Calu3 (cell line): ENCODE measurements at regions not wholly inside any gene's neighbourhood (a gene's known extent, or its start where the extent isn't known, plus 50 kb on each side); places are given as distances from the start of the nearest gene placed in this dataset.

Experiments used
- BruUV-seq: library from RNA; stranded (reverse); fragments of 400-500 nt; replicated peaks from 2 replicates; lab custom pipeline; 2021; lab: Mats Ljungman, UMichigan
- CTCF ChIA-PET: fragments of 300-600 bp; sonication (Branson Sonifier 250); formaldehyde crosslinking; loops from one replicate; lab custom pipeline; 2022; ENCODE audit warnings: antibody characterized with exemption; lab: Charles Lee
- DNase-seq: peaks from one replicate; pipeline ENCODE4 v3.0.0; 2022
- H3K27ac Mint-ChIP-seq: one replicate; pipeline ENCODE4 v1.8.0; 2022; ENCODE audit warnings: mixed read lengths; ENCODE audit not compliant: unreplicated experiment
- H3K27me3 Mint-ChIP-seq: one replicate; pipeline ENCODE4 v1.8.0; 2022; ENCODE audit warnings: mixed read lengths; ENCODE audit not compliant: unreplicated experiment
- H3K36me3 Mint-ChIP-seq: one replicate; pipeline ENCODE4 v1.8.0; 2022; ENCODE audit warnings: mild to moderate bottlenecking, moderate library complexity, mixed read lengths; ENCODE audit not compliant: insufficient read depth, unreplicated experiment
- H3K4me1 Mint-ChIP-seq: one replicate; pipeline ENCODE4 v1.8.0; 2022; ENCODE audit warnings: mild to moderate bottlenecking, low read depth, mixed read lengths; ENCODE audit not compliant: unreplicated experiment
- H3K4me3 Mint-ChIP-seq: one replicate; pipeline ENCODE4 v1.8.0; 2022; ENCODE audit warnings: mild to moderate bottlenecking, low read depth, moderate library complexity, mixed read lengths; ENCODE audit not compliant: unreplicated experiment
- H3K9me3 Mint-ChIP-seq: one replicate; pipeline ENCODE4 v1.8.0; 2022; ENCODE audit warnings: low read depth, mixed read lengths; ENCODE audit not compliant: unreplicated experiment
- intact Hi-C: fragments of 100-400 bp; cut with micrococcal nuclease; formaldehyde crosslinking; loops from one replicate; pipeline ENCODE4 v1.10.0; 2022; ENCODE audit not compliant: unreplicated experiment
- TF ChIP-seq, protein P1 (sequence below): fragments of 200-600 bp; IDR thresholded peaks from one replicate; pipeline ENCODE4 v1.8.0; 2022; ENCODE audit warnings: antibody characterized with exemption; ENCODE audit not compliant: unreplicated experiment

DNA sequence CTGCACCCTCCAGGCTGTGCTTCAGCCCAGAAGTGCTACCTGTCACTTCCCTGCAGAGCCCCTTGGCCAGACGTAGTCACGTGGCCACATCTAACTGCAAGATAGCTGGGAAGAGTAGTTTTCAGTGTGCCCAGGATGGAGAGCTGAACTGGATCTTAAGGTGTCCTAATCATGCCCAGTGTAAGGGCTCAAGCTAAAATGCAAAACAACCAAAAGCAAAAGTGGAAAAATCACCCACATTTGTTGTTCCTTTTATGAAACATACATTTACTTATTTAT lies 59.4 kb upstream of the ROR1 start:
- TF ChIP-seq, protein P1, sequence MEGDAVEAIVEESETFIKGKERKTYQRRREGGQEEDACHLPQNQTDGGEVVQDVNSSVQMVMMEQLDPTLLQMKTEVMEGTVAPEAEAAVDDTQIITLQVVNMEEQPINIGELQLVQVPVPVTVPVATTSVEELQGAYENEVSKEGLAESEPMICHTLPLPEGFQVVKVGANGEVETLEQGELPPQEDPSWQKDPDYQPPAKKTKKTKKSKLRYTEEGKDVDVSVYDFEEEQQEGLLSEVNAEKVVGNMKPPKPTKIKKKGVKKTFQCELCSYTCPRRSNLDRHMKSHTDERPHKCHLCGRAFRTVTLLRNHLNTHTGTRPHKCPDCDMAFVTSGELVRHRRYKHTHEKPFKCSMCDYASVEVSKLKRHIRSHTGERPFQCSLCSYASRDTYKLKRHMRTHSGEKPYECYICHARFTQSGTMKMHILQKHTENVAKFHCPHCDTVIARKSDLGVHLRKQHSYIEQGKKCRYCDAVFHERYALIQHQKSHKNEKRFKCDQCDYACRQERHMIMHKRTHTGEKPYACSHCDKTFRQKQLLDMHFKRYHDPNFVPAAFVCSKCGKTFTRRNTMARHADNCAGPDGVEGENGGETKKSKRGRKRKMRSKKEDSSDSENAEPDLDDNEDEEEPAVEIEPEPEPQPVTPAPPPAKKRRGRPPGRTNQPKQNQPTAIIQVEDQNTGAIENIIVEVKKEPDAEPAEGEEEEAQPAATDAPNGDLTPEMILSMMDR = no peak
- H3K27me3 Mint-ChIP-seq = no peaks in the 10 kb centered on the region
- no peak overlapping the region for H3K4me3 Mint-ChIP-seq
- peaks cover 6% of the 10 kb centered on the region for H3K4me1 Mint-ChIP-seq
- BruUV-seq = no TSS peak
- no peaks in the 10 kb centered on the region for H3K9me3 Mint-ChIP-seq
- DNase-seq = no peak
- intact Hi-C loops = no loop called here
- H3K36me3 Mint-ChIP-seq = no peaks in the 10 kb centered on the region
- CTCF ChIA-PET = interaction anchor here (1.2 kb wide), 1 partner anchor 22 kb away, joined by 8 read pairs; no protein-coding TSS in a partner anchor
- no peak overlapping the region for H3K27ac Mint-ChIP-seq

DNA sequence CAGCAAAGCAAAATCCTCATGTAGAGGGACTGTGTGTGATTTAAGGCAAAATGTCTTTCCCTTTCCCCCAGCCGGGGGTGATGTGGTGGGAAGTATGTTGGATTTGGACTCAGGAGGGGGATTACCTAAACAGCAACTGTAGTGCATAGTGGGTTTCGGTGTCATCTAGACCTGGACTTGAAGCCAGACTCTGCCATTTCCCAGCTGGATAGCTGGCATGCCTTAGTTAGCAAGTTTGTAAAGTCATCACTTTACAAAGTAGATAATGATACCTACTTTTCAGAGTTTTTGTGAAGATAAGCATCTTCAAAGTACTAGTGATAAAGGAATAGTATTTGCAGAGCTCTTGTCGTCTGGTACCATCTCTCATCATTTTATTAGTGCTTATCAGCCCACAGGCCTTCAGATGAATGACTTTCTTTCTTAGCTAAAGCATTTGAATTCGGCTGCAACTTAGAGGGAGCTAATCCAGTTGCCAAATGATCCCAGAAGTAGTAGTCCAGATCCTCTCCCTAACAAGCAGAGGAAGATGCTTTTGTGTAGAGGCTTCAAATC lies 56.2 kb upstream of the ROR1 start:
- H3K36me3 Mint-ChIP-seq = no peaks in the 10 kb centered on the region
- H3K27me3 Mint-ChIP-seq = no peaks in the 10 kb centered on the region
- no TSS peak for BruUV-seq
- H3K4me3 Mint-ChIP-seq = no peak overlapping the region
- no peak for DNase-seq
- CTCF ChIA-PET = no interaction called here
- no peaks in the 10 kb centered on the region for H3K9me3 Mint-ChIP-seq
- TF ChIP-seq, protein P1 = no peak
- H3K27ac Mint-ChIP-seq = no peak overlapping the region
- H3K4me1 Mint-ChIP-seq = peaks cover 10% of the 10 kb centered on the region
- intact Hi-C loops = no loop called here

DNA sequence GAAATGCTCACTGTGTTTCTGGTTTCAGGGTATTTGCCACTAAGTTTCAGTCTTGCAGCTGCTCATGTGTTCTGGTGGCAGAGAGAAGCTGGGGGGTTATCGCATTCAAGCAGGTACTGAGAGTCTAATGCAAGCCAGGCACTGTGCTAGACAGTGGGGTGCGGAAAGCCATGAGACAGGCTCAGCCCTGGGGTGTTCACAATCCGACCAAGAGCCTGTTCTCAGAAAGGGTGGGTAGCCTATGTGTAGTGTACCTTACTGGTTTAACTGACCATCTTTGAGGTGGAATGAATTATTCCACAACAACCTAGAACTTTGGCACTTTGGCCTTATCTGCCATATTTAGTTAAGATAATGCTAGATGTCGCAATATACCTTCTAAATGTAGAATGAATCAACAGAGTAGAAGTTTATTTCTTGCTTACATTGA lies 55.3 kb upstream of the ROR1 start:
- Mint-ChIP-seq H3K9me3 (no peaks in the 10 kb centered on the region), H3K4me1 (peaks cover 15% of the 10 kb centered on the region), H3K4me3 (no peak overlapping the region), H3K27ac (no peak overlapping the region), H3K36me3 (no peaks in the 10 kb centered on the region), H3K27me3 (no peaks in the 10 kb centered on the region)
- no peak for DNase-seq
- intact Hi-C loops = no loop called here
- TF ChIP-seq, protein P1 = no peak
- CTCF ChIA-PET = no interaction called here
- no TSS peak for BruUV-seq

DNA sequence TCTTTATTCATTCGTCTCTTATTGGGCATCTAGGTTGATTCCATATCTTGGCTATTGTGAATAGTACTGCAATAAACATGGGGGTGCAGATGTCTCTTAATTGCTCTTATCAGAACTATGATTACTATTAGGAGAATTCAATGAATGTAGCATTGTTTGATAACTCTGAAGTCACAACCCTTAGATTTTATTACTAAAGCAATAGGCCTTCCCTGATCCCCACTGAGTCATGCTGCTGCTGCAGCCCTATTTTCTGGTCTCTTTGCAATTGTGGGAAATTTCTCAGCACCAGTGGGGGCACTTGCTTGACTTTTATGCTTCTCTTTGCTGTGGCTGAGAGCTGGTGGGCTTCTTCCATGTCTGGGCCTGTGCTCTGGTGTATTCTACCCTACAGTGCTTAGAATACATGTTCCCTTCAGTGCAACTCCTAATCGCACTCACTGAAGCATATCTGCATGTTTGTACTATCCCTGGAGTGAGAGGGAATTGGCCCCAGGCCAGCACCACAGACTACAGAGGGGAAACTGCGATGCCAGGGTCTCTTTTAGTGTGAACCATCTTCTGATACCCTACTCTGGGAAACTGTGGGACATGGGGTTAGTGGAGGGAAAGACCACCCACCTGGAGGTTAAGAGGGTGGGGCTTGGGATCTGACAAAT lies 52.2 kb upstream of the ROR1 start:
- Mint-ChIP-seq H3K9me3 (no peaks in the 10 kb centered on the region), H3K27ac (no peak overlapping the region), H3K27me3 (no peaks in the 10 kb centered on the region), H3K4me3 (no peak overlapping the region), H3K4me1 (peaks cover 23% of the 10 kb centered on the region), H3K36me3 (no peaks in the 10 kb centered on the region)
- no TSS peak for BruUV-seq
- no peak for DNase-seq
- intact Hi-C loops = no loop called here
- CTCF ChIA-PET = no interaction called here
- TF ChIP-seq, protein P1 = no peak
